HG03135 (cell line): ENCODE measurements at regions not wholly inside any gene's neighbourhood (a gene's known extent, or its start where the extent isn't known, plus 50 kb on each side); places are given as distances from the start of the nearest gene placed in this dataset.
"Not testable (repeated sequence)": the region's sequence is repeated elsewhere in the genome, so short reads cannot be mapped to it uniquely, and the experiment has no call there.

Experiments used
- ATAC-seq: cut with Tn5 transposase; IDR thresholded peaks from one replicate; pipeline ENCODE4 v1.9.1; 2021; ENCODE audit warnings: mild to moderate bottlenecking, moderate library complexity; ENCODE audit not compliant: unreplicated experiment

GRCh38 chr6:155748778-155749177, 293.1 kb upstream of the NOX3 start:
- ATAC-seq = not testable (repeated sequence)

- ATAC-seq = no peak
These were observed 291.9 kb upstream of the NOX3 start for GRCh38 chr6:155747491-155747890.

GRCh38 chr6:155740781-155741399, 285.3 kb upstream of the NOX3 start:
- no peak for ATAC-seq

GRCh38 chr6:155738602-155739105, 283.0 kb upstream of the NOX3 start:
- no peak for ATAC-seq

- no peak for ATAC-seq
These were observed 261.7 kb upstream of the NOX3 start for GRCh38 chr6:155717374-155717773.

GRCh38 chr6:155710704-155711103, 255.1 kb upstream of the NOX3 start:
- ATAC-seq = no peak

GRCh38 chr6:155709262-155709661, 253.6 kb upstream of the NOX3 start:
- ATAC-seq = no peak

GRCh38 chr6:155708100-155708499, 252.5 kb upstream of the NOX3 start:
- no peak for ATAC-seq

- ATAC-seq = no peak
These were observed 251.2 kb upstream of the NOX3 start for GRCh38 chr6:155706806-155707205.

- ATAC-seq = no peak
These were observed 250.7 kb upstream of the NOX3 start for GRCh38 chr6:155706341-155706740.

- ATAC-seq = no peak
These were observed 245.7 kb upstream of the NOX3 start for GRCh38 chr6:155701342-155701741.

GRCh38 chr6:155695495-155695894, 239.9 kb upstream of the NOX3 start:
- no peak for ATAC-seq

- no peak for ATAC-seq
These were observed 238.8 kb upstream of the NOX3 start for GRCh38 chr6:155694419-155694790.

- ATAC-seq = no peak
These were observed 238.2 kb upstream of the NOX3 start for GRCh38 chr6:155693573-155694418.

- no peak for ATAC-seq
These were observed 235.2 kb upstream of the NOX3 start for GRCh38 chr6:155690820-155691219.

GRCh38 chr6:155687645-155688044, 232.0 kb upstream of the NOX3 start:
- ATAC-seq = no peak

- ATAC-seq = no peak
These were observed 229.0 kb upstream of the NOX3 start for GRCh38 chr6:155684416-155685196.

- no peak for ATAC-seq
These were observed 222.7 kb upstream of the NOX3 start for GRCh38 chr6:155678361-155678760.

GRCh38 chr6:155676346-155676745, 220.7 kb upstream of the NOX3 start:
- no peak for ATAC-seq

- no peak for ATAC-seq
These were observed 215.0 kb upstream of the NOX3 start for GRCh38 chr6:155670655-155671054.

GRCh38 chr6:155660251-155660977, 204.8 kb upstream of the NOX3 start:
- no peak for ATAC-seq
